MV-4-11 (cell line): ENCODE measurements at regions not wholly inside any gene's neighbourhood (a gene's known extent, or its start where the extent isn't known, plus 50 kb on each side); places are given as distances from the start of the nearest gene placed in this dataset.

Experiments
- DNase-seq: peaks from one replicate; lab custom pipeline; 2025; lab: John Stamatoyannopoulos, UW

DNA sequence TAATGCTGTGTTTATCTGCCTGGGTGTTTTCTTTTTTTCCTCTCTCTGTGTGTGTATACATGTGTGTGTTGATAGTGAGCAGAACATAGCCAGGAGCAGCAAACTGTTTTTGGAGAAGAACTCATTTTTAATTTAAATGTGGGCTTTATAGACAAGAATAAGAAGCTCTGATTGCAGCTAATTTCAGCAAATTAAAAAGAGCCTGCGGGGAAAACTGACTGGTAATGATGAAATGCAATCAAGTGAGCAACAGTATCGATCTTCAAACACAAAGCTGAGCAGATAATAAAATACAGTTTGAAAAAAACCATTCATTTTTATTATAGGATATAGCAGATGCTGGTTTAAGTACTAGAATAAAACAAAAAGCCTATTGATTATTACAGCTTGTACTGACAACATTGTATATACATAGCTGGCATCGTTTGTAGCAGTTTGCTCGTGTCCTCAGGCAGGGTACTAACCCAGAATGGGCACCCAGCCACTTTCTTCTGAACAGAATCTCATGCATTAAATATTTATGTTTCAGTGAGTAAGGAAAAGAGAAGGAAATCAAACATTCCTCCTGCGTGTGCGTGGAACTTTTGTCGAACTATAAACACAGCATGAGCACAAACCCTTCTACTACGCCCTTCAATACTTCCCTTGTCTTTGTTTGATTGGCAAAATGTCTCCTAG lies 73.5 kb upstream of the ZFP42 start:
- no peak for DNase-seq

DNA sequence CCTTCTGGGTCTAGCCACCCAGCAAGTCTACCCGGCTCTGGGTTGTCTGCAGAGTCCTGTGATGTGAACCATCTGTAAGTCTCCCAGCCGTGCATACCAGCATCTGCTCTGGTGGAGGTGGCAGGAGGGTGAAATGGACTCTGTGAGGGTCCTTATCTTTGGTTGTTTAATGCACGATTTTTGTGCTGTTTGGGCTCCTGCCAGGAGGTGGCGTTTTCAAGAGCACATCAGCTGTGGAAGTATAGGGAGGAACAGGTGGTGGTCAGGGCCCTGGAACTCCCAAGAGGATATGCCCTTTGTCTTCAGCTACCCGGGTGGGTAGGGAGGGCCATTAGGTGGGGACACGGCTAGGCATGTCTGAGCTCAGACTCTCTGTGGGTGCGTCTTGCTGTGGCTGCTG lies 66.5 kb upstream of the ZFP42 start:
- DNase-seq = no peak

DNA sequence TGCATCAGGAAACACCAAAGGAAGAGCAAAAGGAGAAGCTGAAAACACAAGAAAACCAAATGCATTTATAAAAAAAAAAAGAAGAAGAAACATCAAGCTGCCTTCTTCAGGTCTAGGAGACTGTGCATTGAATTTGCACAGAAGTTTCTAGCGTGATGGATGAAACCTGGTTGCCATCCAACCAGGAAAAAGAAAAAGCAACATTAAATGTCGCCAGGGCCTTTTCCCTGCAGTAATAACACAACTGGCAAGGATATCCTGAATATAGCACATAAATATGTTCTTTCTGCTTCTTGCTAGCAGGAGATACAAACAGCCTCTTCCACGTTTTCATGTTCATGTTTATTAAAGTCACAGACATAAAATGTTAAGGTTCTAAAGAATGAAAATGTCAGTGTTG lies 60.8 kb upstream of the ZFP42 start:
- no peak for DNase-seq

DNA sequence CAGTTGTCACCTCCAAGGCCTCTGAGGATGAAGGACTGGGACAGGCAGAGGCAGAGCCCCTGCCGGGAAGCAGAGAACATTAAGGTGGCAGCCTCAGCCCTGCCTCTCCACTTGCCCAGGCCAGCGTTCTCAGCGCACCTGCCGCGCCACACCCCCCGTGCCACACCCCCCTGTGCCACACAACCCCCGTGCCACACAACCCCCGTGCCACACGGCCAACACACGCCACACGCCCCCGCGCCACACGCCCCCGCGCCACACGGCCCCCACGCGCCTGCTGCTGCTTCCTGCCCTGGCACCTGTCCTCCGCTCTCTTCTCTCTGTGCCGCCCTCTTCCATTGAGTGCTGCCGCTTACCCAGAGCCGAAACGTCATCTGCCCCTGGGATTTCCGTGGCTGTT lies 58.0 kb upstream of the ZFP42 start:
- DNase-seq = no peak

DNA sequence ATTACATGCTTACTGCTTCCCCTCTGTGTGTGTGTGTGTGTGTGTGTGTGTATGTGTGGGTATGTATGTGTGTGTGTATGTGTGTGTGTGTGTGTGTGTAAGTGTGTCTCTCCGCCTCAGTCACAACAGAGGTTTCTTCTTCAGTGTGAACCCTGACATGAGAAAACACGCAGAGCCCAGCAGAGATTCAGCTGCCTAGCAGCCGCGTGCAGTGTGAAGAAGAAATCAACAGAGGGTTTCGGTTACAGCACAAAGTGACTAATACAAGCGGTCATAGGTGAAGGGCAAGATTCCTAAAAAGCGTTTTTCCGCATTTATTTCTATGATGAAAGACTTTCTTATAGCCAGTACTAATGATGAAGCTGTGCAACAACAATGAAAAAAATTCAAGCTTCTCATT lies 55.3 kb upstream of the ZFP42 start:
- DNase-seq = no peak

DNA sequence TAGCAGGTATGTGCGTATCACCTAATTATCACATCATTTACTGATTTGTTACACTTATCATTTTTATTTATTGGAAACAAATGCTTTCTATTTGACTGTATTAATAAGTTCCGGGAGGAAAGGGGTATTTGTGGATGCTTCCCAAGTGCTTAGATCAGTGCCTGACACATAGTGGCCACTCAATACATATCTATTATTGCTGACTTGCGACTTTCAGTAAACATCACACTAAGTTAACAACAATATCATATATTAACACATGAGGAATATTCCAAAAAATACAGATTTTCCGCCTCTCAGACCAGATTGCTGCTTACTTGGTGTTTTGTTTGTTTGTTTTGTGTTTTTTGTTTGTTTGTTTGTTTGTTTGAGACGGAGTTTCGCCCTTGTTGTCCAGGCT lies 52.6 kb upstream of the ZFP42 start:
- no peak for DNase-seq

DNA sequence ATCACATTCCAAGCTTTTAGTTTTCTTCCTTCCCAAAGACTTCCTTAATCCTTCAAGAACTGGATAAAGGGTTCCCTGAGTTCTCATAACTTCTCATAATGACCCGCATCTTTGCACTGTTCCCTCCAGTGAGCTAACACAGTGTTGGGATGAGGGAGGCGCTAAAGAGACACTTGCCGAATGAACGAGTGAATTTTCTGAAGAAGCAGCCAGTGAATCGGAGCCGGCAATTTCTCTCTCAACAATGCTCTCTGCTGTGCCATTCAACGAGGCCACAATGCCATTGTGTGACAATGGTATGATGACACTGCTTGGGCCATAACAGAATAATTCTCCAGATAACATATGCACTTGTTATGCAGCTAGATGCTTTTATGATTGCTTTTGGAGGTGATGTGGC lies 51.4 kb upstream of the ZFP42 start:
- no peak for DNase-seq
